Stimulated activated CD8-positive, alpha-beta memory T cell treated with anti-CD3 and anti-CD28 coated beads, Interleukin-4, amount 100 ng/mL, for 48 hours (primary cell): ENCODE measurements at regions not wholly inside any gene's neighbourhood (a gene's known extent, or its start where the extent isn't known, plus 50 kb on each side); places are given as distances from the start of the nearest gene placed in this dataset.
"Not testable (repeated sequence)": the region's sequence is repeated elsewhere in the genome, so short reads cannot be mapped to it uniquely, and the experiment has no call there.

Experiments used
- DNase-seq: peaks from one replicate; pipeline ENCODE4 v3.0.0-alpha.2; 2020

GRCh38 chr2:22952656-22953225 lies 432.2 kb upstream of the KLHL29 start:
- DNase-seq = no peak

- DNase-seq = no peak
These were observed 427.5 kb upstream of the KLHL29 start for GRCh38 chr2:22957446-22957845.

DNA sequence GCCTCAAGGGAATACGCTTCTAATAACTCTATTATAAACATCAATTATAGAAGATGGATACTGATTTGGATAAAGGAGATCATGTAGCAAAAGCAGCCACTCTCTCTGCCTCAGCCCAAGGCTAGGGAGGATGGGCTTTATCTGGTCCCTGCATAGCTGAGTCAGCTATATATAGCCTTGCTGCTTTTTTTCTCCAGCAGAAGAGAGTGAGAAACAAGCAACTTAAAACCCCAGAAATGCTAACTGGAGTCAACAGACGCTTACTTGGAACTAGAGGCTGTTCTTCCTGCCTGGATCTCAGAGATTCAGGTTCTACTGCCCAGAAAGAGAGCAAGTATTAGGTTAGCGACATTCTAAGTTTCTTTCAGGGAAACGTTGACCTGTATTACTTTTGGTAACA lies 426.7 kb upstream of the KLHL29 start:
- no peak for DNase-seq

DNA sequence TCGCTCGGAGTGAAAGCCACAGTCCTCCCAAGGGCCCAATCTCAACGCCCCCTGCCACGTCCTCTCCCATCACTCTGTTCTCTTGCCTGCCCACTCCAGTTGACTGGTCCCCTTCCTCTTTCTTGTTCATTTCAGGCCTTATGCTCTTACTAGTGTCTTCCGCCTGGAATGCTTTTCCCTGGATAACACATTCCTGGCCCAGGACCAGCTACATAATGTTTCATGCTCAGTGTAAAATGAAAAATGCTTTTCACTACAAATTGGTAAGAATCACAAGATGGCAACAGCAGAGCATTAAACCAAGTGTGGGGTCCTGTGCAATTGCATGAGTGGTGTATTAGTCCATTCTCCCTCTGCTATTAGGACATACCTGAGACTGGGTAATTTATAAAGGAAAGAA lies 417.2 kb upstream of the KLHL29 start:
- DNase-seq = no peak

DNA sequence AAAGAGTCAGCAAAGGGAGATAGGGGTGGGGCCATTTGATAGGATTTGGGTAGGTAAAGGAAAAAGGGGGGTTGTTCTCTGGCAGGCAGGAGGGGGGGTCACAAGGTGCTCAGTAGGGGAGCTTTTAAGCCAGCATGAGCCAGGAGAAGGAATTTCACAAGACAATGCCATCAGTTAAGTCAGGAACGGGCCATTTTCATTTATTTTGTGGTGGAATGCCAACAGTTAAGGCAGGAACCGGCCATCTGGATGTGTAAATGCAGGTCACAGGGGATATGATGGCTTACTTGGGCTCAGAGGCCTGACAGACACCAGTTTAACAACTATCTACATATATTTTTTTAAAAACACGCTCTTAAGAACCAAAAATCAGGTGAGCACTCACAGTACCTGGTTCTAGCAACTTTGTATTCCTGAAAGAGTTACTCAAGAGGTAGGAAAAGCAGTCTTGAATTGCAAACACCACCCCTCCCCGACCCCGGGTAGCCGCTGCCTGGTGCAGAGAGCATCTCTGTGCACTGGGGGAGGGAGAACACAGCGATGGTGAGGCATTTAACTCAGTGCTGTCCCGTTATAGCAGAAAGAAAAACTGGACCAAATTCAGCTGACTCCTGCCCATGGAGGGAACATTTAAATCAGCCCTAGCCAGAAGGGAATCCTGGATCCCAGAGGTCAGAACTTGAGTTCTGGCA lies 414.5 kb upstream of the KLHL29 start:
- DNase-seq = no peak

- no peak for DNase-seq
These were observed 414.0 kb upstream of the KLHL29 start for GRCh38 chr2:22970991-22971390.

DNA sequence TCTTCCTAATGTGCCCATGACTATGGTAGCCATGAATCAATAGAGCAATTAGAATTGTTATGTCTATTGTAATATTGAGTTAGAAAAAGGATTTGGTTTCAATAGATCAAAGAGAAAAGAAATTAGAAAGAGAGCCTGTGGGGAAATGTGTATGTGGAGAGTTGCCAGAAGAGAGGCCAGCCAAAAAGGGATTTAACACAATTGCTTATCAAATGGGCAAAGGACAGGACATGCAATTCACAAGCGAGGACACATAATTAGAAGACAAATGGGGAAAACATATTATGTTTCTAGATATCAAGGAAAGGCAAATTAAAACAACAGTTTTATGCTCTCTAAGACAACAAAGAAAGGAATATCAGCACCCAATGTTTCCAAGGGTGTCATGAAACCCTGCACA lies 403.2 kb upstream of the KLHL29 start:
- DNase-seq = no peak

GRCh38 chr2:22984152-22984551 lies 400.8 kb upstream of the KLHL29 start:
- not testable (repeated sequence) for DNase-seq

- DNase-seq = no peak
These were observed 394.7 kb upstream of the KLHL29 start for GRCh38 chr2:22990246-22990645.

DNA sequence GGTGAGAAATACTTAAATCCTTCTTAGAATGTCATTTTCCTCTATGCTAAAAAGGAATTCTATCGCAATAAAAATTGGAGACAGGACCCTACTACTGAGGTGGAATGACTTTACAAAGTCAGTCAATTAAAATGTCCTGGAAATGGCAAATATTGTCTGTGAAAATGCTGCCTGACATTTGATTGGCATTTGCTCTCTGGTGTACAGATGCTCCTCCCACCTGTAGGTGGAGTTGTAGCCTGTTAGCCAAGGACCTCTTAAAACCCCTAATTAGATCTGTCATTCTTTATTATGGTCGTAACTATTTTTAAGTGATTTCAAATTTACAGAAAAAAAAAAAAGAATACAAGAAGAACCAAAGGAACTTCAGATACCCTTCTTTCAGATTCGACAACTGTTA lies 393.1 kb upstream of the KLHL29 start:
- no peak for DNase-seq

GRCh38 chr2:22992441-22992840 lies 392.5 kb upstream of the KLHL29 start:
- no peak for DNase-seq

GRCh38 chr2:22993250-22993649 lies 391.7 kb upstream of the KLHL29 start:
- no peak for DNase-seq

- no peak for DNase-seq
These were observed 389.4 kb upstream of the KLHL29 start for GRCh38 chr2:22995576-22995975.

DNA sequence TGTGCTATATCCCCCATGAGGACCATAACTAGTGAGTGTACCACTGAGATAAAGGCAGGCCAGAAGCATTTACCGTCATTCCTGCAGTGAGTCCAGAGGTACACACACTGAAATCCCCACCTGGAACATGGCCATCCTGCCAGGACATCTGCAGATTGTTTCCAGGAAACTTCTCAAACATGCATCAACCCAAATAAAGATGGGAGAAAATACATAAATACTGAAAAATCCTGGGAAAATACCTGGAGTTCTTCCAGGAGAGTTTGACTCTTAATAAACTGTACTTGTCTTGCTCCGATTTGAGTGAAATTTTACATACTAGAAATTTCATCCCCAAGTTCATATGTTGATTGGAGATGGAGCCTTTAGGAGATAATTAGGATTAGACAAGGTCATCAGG lies 388.1 kb upstream of the KLHL29 start:
- DNase-seq = no peak

DNA sequence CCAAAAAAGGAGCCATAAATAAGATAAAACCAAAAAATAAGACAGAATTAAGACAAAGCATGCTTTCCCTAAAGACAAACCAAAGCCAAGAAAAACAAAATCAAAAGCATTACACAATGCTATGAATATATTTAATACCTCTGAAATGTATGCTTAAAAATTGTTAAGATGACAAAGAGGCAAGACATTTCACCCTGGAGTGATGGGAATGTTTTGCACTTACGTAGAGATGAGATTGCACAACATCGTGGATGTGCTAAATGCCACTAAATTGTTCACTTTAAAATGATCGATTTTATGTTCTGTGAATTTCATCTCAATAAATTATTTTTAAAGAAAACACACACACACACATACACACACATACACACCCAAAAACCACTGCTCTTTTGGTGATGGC lies 386.6 kb upstream of the KLHL29 start:
- no peak for DNase-seq

DNA sequence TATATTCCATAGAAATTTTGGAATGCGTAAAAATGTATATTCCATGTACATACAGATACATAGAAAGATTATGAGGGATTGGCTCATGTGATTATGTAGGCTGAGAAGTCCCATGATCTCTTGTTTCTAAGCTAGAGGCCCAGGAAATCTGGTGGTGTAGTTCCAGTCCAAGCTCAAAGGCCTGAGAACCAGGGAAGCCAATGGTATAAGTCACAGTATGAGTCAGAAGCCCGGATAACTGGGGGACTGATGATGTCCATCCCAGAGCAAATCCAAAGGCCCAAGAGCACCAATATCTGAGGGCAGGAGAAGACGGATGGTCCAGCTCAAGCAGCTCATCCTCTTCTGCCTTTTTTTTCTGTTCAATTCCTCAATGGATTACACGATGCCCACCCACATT lies 385.0 kb upstream of the KLHL29 start:
- DNase-seq = no peak

DNA sequence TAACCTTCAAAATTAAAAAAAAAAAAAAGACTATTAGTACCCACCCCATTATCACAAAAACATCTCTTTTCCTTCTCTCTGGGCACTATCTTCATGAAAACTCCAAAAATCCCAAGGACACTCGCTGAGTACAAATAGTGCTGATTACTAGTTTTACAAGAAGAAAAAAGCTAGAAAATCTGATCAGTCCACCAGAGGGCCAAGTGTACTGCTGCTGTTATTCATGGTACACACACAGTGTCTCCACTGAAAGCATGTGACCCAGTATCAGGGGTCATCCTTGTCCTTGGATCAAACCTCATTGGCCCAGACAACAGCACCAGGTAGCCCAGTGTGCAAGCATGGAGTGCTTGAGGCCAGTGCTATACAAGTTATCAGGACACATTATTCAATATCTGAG lies 382.7 kb upstream of the KLHL29 start:
- no peak for DNase-seq

DNA sequence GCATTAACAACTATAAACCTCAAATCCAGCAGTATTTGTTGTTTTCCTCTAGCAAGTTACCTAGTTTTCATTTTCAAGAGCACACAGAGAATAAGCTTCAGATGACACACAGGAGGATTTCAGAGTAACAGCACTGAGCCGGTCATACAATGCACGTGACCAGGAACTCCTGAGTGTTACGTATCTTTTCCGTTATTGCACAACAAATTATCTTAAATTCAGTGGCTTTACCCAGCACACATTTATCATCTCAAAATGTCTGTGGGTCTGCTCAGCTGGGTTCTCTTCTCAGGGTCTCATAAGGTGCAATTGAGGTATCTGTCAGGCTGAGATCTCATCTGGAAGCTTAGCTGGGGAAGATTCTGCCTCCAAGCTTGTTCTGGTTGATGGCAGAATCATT lies 379.5 kb upstream of the KLHL29 start:
- DNase-seq = no peak

DNA sequence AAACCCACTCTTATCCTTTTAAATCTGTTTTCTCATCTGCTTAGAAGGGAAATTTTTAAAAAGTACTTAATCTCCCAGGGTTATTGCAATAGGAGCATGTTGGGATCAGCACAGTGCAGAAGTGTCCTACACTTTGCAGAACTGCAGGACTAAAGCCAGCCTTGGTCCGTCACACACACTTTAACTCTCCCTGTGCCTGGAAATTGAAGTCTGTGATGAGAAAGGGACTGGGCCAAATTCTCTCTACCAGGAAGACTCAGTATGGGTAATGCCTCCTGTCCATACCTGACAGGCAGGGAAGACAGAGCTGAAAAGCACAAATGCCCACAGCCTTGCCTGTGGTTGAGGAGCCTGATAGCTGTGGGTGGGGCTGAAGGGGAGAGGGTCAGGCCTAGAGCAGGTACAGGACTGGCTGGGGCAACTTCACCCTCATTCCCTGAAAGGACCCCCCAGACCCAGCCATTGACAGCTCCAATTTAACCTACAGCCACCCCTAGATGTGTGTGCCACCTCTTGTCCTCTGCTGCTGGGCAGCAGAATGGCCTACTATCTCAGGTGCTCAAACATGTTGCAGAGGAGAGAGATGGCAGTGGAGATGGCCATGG lies 377.2 kb upstream of the KLHL29 start:
- DNase-seq = no peak

- DNase-seq = no peak
These were observed 376.5 kb upstream of the KLHL29 start for GRCh38 chr2:23008440-23008839.

GRCh38 chr2:23008951-23009350 lies 376.0 kb upstream of the KLHL29 start:
- no peak for DNase-seq

GRCh38 chr2:23009545-23010149 lies 375.3 kb upstream of the KLHL29 start:
- DNase-seq = no peak

DNA sequence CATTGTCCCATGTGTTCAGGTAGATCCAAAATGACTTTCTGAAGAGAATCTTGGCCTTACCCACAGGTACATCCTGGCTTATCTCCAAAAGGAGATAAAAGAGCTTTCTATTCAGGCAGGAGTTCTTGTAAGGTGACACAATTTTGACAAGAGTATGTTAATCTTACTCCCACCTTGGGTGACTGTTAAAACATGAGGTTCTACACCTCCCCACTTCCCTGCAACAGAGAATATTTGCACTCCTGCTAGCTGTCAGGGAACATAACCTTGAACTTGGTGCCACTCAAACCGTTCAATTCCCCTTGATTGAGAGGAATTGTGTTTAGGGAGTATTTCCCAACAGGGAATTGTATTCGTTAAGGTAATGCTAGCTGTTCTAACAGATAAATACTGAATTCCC lies 372.5 kb upstream of the KLHL29 start:
- DNase-seq = no peak

DNA sequence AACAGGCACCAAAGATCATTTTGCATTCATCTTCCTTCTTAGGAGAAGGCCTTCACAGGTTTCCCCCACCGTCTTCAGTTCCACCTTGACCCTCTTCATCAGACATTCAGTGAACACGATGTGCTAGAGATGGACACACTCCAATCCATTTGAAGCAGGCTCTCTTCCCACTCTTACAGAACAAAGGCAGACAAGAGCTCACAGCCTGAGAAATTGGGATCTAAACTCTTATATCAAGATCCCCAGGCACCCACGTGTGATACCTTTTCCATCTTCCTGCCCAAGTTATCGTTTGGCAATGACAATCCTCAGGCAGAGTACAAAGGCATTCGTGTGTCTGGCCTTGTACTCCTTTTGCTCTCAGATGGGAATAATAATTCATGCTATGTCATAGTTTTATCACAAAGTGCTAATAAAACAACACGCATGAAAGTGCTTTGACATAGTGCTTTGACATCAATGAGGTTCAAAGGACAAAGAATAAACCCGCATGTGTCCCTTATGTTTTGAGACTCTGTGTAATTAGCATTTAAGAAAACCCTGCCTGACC lies 369.3 kb upstream of the KLHL29 start:
- no peak for DNase-seq
